Fibroblast of lung (primary cell): ENCODE measurements at regions not wholly inside any gene's neighbourhood (a gene's known extent, or its start where the extent isn't known, plus 50 kb on each side); places are given as distances from the start of the nearest gene placed in this dataset.

Experiments
- DNase-seq, 2 donors: peaks; one replicate each; pipeline versions ENCODE4 v3.0.0 to v3.0.0-alpha.2; 2010; ENCODE audit warnings: low read depth in 2 of 2
- H2AFZ ChIP-seq: 2 replicates; pipeline ENCODE4 v1.5.1; 2012; ENCODE audit warnings: low read length, control low read depth, inconsistent platforms
- H3K27ac ChIP-seq: 2 replicates; pipeline ENCODE4 v1.5.1; 2011; ENCODE audit warnings: low read length, control low read depth; ENCODE audit not compliant: insufficient read depth
- H3K27me3 ChIP-seq: 2 replicates; pipeline ENCODE4 v1.5.1; 2011; ENCODE audit warnings: mild to moderate bottlenecking, low read length; ENCODE audit not compliant: control insufficient read depth, insufficient read depth
- H3K36me3 ChIP-seq: 2 replicates; pipeline ENCODE4 v1.5.1; 2011; ENCODE audit warnings: low read length; ENCODE audit not compliant: control insufficient read depth, insufficient read depth
- H3K4me1 ChIP-seq: 2 replicates; pipeline ENCODE4 v1.5.1; 2011; ENCODE audit warnings: low read length; ENCODE audit not compliant: control insufficient read depth, insufficient read depth; ENCODE audit errors: extremely low read depth
- H3K4me2 ChIP-seq: 2 replicates; pipeline ENCODE4 v1.5.1; 2011; ENCODE audit warnings: low read length, control low read depth; ENCODE audit not compliant: insufficient read depth; ENCODE audit errors: extremely low read depth
- H3K4me3 ChIP-seq, 4 experiments: fragments of 200-600 bp in 1 of 4; sonication (generic) in 1 of 4; replicated peaks in 1 of 4; 2 replicates each; pipeline ENCODE4 v1.5.1; 2011 to 2016; ENCODE audit warnings: low read length in 4 of 4, low read depth in 3 of 4, mild to moderate bottlenecking in 3 of 4, control low read depth in 2 of 4, inconsistent platforms in 1 of 4, mixed read lengths in 1 of 4; ENCODE audit not compliant: insufficient read depth in 1 of 4; ENCODE audit errors: control extremely low read depth in 1 of 4
- H3K79me2 ChIP-seq: 2 replicates; pipeline ENCODE4 v1.5.1; 2012; ENCODE audit warnings: mild to moderate bottlenecking, low read length, inconsistent platforms; ENCODE audit not compliant: control insufficient read depth, insufficient read depth
- H3K9ac ChIP-seq: 2 replicates; pipeline ENCODE4 v1.5.1; 2011; ENCODE audit warnings: mild to moderate bottlenecking, low read length, control low read depth; ENCODE audit not compliant: insufficient read depth
- H3K9me3 ChIP-seq: 2 replicates; pipeline ENCODE4 v1.5.1; 2012; ENCODE audit warnings: low read depth, low read length; ENCODE audit not compliant: control insufficient read depth, insufficient read depth
- H4K20me1 ChIP-seq: 2 replicates; pipeline ENCODE4 v1.5.1; 2011; ENCODE audit warnings: low read length; ENCODE audit not compliant: control insufficient read depth, insufficient read depth; ENCODE audit errors: extremely low read depth
- EZH2 ChIP-seq: IDR thresholded peaks from 2 replicates; pipeline ENCODE4 v1.5.1; 2012; ENCODE audit warnings: low read length, control low read depth, mild to moderate bottlenecking; ENCODE audit errors: missing control alignments
- TF ChIP-seq, protein P1 (sequence below), 2 donors: IDR thresholded peaks in 1 of 2; conservative IDR thresholded peaks in 1 of 2; 1 replicate in 1 of 2; 2 replicates in 1 of 2; pipeline ENCODE4 v1.5.1; 2011 to 2012; ENCODE audit warnings: low read length in 2 of 2, control low read depth in 1 of 2, inconsistent platforms in 1 of 2, low read depth in 1 of 2, mild to moderate bottlenecking in 1 of 2

DNA sequence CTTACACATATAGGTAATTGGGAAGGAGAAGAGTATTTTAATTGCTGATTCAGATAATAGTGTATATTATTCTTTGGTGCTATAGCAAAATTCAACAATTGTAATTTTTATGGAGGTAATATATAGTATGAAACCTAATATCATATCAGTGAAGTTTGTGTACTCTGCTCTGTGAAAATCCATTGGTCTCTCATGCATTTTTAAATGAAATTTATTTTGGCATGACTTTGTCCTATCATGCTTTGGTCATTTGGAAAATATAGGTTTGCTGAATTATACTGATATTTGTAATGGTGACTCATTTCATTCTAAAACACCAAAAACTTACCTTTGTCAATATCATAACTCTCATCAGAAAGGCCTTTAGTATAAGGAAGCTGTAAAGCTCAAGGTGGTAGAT lies 962.0 kb upstream of the NOVA1 start:
- no peak overlapping the region for H3K27ac ChIP-seq
- H3K4me1 ChIP-seq, result no peaks in the 10 kb centered on the region
- H3K27me3 ChIP-seq, result no peaks in the 10 kb centered on the region
- no peak for DNase-seq
- no peak for TF ChIP-seq EZH2
- TF ChIP-seq, protein P1, sequence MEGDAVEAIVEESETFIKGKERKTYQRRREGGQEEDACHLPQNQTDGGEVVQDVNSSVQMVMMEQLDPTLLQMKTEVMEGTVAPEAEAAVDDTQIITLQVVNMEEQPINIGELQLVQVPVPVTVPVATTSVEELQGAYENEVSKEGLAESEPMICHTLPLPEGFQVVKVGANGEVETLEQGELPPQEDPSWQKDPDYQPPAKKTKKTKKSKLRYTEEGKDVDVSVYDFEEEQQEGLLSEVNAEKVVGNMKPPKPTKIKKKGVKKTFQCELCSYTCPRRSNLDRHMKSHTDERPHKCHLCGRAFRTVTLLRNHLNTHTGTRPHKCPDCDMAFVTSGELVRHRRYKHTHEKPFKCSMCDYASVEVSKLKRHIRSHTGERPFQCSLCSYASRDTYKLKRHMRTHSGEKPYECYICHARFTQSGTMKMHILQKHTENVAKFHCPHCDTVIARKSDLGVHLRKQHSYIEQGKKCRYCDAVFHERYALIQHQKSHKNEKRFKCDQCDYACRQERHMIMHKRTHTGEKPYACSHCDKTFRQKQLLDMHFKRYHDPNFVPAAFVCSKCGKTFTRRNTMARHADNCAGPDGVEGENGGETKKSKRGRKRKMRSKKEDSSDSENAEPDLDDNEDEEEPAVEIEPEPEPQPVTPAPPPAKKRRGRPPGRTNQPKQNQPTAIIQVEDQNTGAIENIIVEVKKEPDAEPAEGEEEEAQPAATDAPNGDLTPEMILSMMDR (conservative IDR thresholded peaks at IDR 0.05 in 1 of 2, IDR thresholded peaks at IDR 0.05 in 1 of 2; ENCODE audit: low read depth in 1 of 2, low read length in 2 of 2), result no peak
- no peaks in the 10 kb centered on the region for H3K79me2 ChIP-seq
- H3K9me3 ChIP-seq, result no peaks in the 10 kb centered on the region
- no peaks in the 10 kb centered on the region for H3K36me3 ChIP-seq
- H3K4me3 ChIP-seq, result no peak overlapping the region
- H4K20me1 ChIP-seq, result no peaks in the 10 kb centered on the region
- H3K9ac ChIP-seq, result no peak overlapping the region
- H2AFZ ChIP-seq, result no peak overlapping the region
- no peak overlapping the region for H3K4me2 ChIP-seq

DNA sequence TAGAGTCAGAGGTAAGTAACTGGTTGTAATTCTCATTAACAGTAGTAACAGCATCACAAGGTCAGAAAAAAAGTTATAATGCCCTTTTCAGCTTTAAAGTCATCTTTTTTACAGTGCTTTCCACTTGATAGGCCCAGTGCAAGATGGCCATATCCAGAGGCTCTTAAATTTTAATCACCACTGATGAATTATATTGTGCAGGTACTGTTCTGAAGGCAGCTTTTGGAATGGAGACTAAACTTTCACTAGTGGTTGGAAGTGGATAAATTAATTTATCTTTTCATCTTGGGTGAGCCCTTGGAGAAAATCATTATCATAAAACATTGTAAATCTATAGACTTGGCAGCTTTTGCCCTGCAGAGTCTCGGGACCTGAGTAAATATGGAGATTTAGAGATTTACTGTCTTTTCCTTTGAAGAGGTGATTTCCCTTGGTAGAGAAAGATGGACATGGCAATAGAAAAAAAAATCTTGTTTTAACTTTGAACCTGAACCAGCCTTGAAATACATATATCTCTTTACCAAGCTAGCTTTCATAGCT lies 969.1 kb upstream of the NOVA1 start:
- no peaks in the 10 kb centered on the region for H3K9me3 ChIP-seq
- no peaks in the 10 kb centered on the region for H3K79me2 ChIP-seq
- DNase-seq, result no peak
- H3K27me3 ChIP-seq, result no peaks in the 10 kb centered on the region
- no peaks in the 10 kb centered on the region for H3K36me3 ChIP-seq
- TF ChIP-seq EZH2, result no peak
- TF ChIP-seq, protein P1 (conservative IDR thresholded peaks at IDR 0.05 in 1 of 2, IDR thresholded peaks at IDR 0.05 in 1 of 2; ENCODE audit: low read depth in 1 of 2, low read length in 2 of 2), result no peak
- no peaks in the 10 kb centered on the region for H3K4me1 ChIP-seq
- no peak overlapping the region for H2AFZ ChIP-seq
- no peaks in the 10 kb centered on the region for H4K20me1 ChIP-seq
- no peak overlapping the region for H3K4me2 ChIP-seq
- no peak overlapping the region for H3K27ac ChIP-seq
- no peak overlapping the region for H3K4me3 ChIP-seq
- no peak overlapping the region for H3K9ac ChIP-seq

DNA sequence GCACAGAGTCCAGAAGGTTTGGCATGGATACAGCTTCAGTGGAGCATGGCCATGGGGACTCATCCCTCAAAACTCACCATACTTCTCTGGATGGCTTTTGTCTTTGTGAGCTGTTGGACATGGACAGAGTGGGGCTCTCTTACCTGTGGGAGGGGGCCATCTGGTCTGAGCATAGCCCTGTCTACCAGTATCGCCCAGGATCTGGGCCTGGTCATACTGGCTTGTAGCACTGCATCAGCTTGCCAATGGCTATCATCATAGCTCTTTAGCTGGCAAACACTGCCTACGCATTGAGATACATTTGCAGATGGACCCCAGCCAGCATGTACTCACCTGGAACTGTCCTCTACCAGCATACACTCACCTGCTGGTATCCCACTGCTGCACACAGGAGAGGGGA lies 975.2 kb upstream of the NOVA1 start:
- H4K20me1 ChIP-seq, result no peaks in the 10 kb centered on the region
- H3K4me2 ChIP-seq, result no peak overlapping the region
- no peaks in the 10 kb centered on the region for H3K36me3 ChIP-seq
- no peak overlapping the region for H3K9ac ChIP-seq
- TF ChIP-seq, protein P1 (conservative IDR thresholded peaks at IDR 0.05 in 1 of 2, IDR thresholded peaks at IDR 0.05 in 1 of 2; ENCODE audit: low read depth in 1 of 2, low read length in 2 of 2), result no peak
- TF ChIP-seq EZH2, result no peak
- no peaks in the 10 kb centered on the region for H3K4me1 ChIP-seq
- no peaks in the 10 kb centered on the region for H3K27me3 ChIP-seq
- H3K79me2 ChIP-seq, result no peaks in the 10 kb centered on the region
- no peak overlapping the region for H3K4me3 ChIP-seq
- DNase-seq, result no peak
- no peaks in the 10 kb centered on the region for H3K9me3 ChIP-seq
- H3K27ac ChIP-seq, result no peak overlapping the region
- H2AFZ ChIP-seq, result no peak overlapping the region
